ENCODE measurements at regions not wholly inside any gene's neighbourhood (a gene's known extent, or its start where the extent isn't known, plus 50 kb on each side); places are given as distances from the start of the nearest gene placed in this dataset.

DNA sequence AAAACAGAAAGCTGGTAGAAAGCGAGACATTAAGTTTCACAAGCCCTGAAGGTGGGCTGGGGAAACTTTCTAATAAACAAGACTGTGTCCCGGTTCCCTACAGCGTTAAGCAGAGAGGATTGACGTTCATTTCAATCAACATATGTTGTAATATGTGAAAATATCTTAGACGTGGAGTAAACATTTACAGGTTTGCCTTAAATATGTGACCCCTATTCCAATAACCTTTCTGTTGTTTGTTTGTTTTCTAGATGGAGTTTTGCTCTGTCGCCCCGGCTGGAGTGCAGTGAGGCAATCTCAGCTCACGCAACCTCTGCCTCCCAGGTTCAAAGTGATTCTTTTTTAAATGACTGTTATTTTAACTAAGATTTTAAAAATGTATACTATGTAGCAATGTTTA, 526.2 kb downstream of the SUCLA2 start:
- no peaks in the 10 kb centered on the region for H3K9me3 ChIP-seq (ENCODE audit: control insufficient read depth, insufficient read depth, low read length)

More for the DNA sequence above, 526.2 kb downstream of the SUCLA2 start:
- peak overlapping the region; percentile 74 for H2BK20ac ChIP-seq (ENCODE audit: low read depth, low read length)
- intact Hi-C loops (cut with micrococcal nuclease), result no loop called here
- dilution Hi-C loops (cut with HindIII; ENCODE audit: low sequenced_read_pairs, unreplicated experiment), result no loop called here
- H3K14ac ChIP-seq (replicated peaks; ENCODE audit: low read depth, low read length), result peak overlapping the region; percentile 69
- H4K91ac ChIP-seq (ENCODE audit: insufficient read depth, low read depth, low read length), result no peak overlapping the region
- H4K20me1 ChIP-seq (ENCODE audit: insufficient read depth, low read length), result no peaks in the 10 kb centered on the region
- no peaks in the 10 kb centered on the region; the same call in 1 of the 2 replicates for H3K4me1 ChIP-seq (ENCODE audit: control insufficient read depth, insufficient read depth, low read length)
- no peak overlapping the region; the same call in 1 of the 2 replicates for H4K5ac ChIP-seq (ENCODE audit: low read depth, low read length)
- no peak overlapping the region for H3K4me3 ChIP-seq (ENCODE audit: insufficient read depth, low read depth, low read length)
- WGBS, 2 experiments (ENCODE audit: extremely low coverage in 2 of 2, insufficient read length in 1 of 2), result 0% methylated on average over 1 of the region's 8 CpGs; no CpG with 5 or more reads in 1 of the 2 experiments
- H3K23ac ChIP-seq (ENCODE audit: low read depth, low read length), result peak overlapping the region; percentile 17
- no peak; the same call in 1 of the 2 replicates for TF ChIP-seq CEBPB (IDR thresholded peaks at IDR 0.05; ENCODE audit: low read depth, low read length)
- TF ChIP-seq, protein P1, sequence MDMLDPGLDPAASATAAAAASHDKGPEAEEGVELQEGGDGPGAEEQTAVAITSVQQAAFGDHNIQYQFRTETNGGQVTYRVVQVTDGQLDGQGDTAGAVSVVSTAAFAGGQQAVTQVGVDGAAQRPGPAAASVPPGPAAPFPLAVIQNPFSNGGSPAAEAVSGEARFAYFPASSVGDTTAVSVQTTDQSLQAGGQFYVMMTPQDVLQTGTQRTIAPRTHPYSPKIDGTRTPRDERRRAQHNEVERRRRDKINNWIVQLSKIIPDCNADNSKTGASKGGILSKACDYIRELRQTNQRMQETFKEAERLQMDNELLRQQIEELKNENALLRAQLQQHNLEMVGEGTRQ (IDR thresholded peaks at IDR 0.05; ENCODE audit: low read depth, low read length), result no peak
- no peaks in the 10 kb centered on the region for H3K9me1 ChIP-seq (ENCODE audit: insufficient read depth, low read length)
- no peaks in the 10 kb centered on the region for H3K79me1 ChIP-seq (ENCODE audit: low read depth in 1 of 2, low read length in 2 of 2)
- H2BK5ac ChIP-seq (ENCODE audit: low read depth, low read length, poor library complexity, severe bottlenecking), result peak overlapping the region; percentile 29
- H3K56ac ChIP-seq (ENCODE audit: extremely low read depth, insufficient read depth, low read length), result 0 out of 2 replicates have a peak overlapping the region, but pooled peaks have one; percentile 16
- no peaks in the 10 kb centered on the region for H3K36me3 ChIP-seq (ENCODE audit: control insufficient read depth, insufficient read depth, low read length)
- no peak overlapping the region for H3K27ac ChIP-seq (ENCODE audit: insufficient read depth, low read length)
- peak overlapping the region; percentile 20; the same call in 1 of the 2 replicates for H3K4ac ChIP-seq (ENCODE audit: low read depth, low read length)
- no peak overlapping the region for H2AK5ac ChIP-seq (ENCODE audit: low read depth, low read length)
- ChIA-PET POLR2A (ENCODE audit: unreplicated experiment) (no interaction called here), CTCF (no interaction called here)
- no peak for ATAC-seq (ENCODE audit: low read depth)
- H2BK120ac ChIP-seq (ENCODE audit: low read depth, low read length), result peak overlapping the region; percentile 67
- in situ Hi-C loops (cut with MboI; ENCODE audit: low sequenced_read_pairs), result no loop called here
- H2BK15ac ChIP-seq (ENCODE audit: low read depth, low read length), result no peak overlapping the region
- H4K8ac ChIP-seq (ENCODE audit: low read depth in 2 of 2, low read length in 2 of 2), result 0 out of 4 replicates have a peak overlapping the region, but pooled peaks of 1 of the 2 experiments have one; percentile 34
- no peak for DNase-seq
- H3K18ac ChIP-seq (ENCODE audit: low read depth, low read length), result peak overlapping the region; percentile 9; the same call in 1 of the 2 replicates
- H2AK9ac ChIP-seq (replicated peaks; ENCODE audit: low read depth, low read length, poor library complexity), result no peak overlapping the region
- no peaks in the 10 kb centered on the region for H3K27me3 ChIP-seq (ENCODE audit: control insufficient read depth, insufficient read depth, low read length)
- H2AFZ ChIP-seq (replicated peaks; ENCODE audit: low read length, poor library complexity), result no peak overlapping the region
- no TSS peak for BruUV-seq (replicated peaks)
- peak overlapping the region; percentile 55 for H3K4me2 ChIP-seq (ENCODE audit: low read depth, low read length)
- H3K9ac ChIP-seq (ENCODE audit: low read depth, low read length), result no peak overlapping the region; the same call in 1 of the 2 replicates
